ENCODE measurements at regions not wholly inside any gene's neighbourhood (a gene's known extent, or its start where the extent isn't known, plus 50 kb on each side); places are given as distances from the start of the nearest gene placed in this dataset.
"Not testable (repeated sequence)": the region's sequence is repeated elsewhere in the genome, so short reads cannot be mapped to it uniquely, and the experiment has no call there.

DNA sequence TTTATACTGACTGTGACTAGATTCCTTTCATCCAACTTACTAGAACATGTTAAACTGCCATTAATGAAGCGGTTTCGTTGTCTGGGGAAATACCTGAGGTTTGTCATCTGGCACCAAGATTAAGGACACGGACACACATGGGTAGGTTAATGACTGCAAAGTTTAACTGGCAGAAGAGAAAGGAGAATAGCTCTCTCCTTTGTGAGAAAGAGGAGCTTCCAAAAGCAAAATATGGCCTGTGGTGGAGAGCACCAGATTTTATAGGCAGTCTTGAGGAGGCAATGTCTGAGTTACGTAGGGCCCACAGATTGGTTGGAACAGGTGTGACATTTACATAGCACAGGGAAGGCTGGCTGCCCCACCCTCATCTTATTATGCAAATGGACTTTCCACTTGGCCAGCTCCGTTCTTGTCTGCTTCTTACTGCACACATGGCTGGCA lies 1193.0 kb upstream of the CELF2 start:
- peak; percentile 64 for DNase-seq (ENCODE audit: low read depth, low spot score)

DNA sequence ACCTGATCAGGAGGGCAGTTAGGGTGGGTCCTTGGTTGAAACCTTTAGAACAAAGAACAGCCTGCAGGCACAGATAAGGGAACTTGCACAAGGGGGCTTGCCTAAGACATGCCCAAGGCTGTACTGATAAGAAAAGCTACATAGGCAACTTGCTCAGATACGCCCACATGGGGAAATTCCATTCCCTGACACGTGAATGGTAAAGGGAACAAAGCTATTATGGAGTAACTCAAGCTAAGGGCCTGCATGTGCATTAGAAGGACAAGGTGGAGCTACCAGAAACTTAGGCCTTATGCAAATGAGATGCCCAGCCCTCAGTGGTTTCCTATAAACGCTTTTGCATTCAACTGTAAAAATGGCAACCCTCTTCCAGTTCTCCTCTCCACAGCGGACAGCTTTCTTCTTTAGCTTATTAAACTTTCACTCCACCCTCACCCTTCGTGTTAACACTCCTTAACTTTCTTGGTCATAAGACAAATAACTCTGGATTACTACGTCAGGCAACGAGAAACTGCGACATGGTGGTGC lies 1192.1 kb upstream of the CELF2 start:
- DNase-seq (ENCODE audit: low read depth, low spot score), result peak; percentile 86

DNA sequence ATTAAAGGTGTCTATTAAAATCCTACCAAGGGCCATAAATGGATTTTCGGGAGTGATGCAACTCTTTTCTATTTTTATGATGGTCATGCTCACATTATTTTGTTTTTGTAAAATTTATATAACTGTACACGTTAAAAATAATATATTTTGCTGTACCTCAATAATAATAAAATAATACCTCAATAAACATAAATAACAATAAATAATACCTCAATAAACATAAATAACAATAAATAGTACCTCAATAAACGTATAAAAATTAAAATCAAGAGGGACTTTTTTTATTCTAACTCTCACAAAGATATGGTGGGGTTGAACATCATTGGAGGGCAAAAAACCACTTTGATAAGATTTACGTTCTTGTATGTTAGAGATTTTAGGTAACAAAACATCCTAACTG lies 1189.6 kb upstream of the CELF2 start:
- no peak for DNase-seq (ENCODE audit: low read depth, low spot score)

DNA sequence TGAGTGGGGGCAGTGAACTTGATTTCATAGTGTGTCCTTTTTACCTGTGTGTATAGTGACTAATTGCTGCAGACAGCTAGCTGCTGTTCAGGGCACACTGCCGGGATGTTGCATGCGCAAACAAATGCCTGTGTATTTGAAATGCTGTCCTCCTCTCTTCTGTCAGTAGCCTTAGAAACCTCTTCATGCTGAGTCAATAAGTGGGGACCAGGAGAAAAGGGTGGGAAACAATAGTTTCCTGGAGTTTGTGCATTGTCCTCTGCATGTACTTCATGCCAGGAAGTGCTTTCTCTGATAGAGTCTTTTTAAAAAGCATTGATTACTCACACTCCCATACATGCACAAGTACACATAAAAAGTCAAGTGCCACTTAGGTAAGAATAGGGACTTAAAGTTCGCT lies 1183.7 kb upstream of the CELF2 start:
- no peak for DNase-seq (ENCODE audit: low read depth, low spot score)

DNA sequence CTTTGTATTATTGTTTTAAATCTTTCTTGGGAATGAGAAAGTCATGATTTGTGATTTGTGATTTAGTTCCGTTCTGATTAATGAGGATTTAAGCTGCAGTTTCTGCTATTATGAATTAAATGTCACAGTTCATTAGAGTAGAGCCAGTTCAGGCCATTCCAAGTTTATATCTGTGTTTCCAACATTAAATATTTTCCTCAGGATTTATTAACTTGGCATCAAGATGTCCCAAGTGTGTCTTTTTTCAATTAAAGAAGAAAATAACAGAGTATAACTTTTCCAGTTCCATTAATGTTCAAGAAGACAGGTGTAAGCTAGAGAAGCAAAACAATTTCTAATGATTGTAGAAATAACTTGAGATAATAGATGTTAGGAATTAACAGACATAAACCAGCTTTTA lies 1183.2 kb upstream of the CELF2 start:
- DNase-seq (ENCODE audit: low read depth, low spot score), result no peak

DNA sequence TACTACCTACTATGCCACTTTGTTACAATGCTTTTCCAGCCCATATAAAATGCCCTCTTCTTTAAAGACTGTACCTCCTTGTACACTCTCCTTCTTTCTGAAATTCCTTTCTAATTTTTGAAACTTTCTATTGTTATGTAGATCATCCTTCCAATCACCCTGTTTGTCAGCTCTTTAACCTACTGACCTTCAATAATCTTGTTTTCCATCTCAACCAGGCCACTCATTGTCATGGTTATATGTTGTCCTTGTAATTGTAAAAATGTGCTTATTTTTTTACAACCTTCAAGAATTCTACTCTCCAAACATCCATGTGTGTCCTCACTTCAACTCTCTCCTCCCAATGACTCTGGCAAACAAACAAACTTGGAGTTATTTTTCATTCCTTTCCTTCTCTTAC lies 1172.6 kb upstream of the CELF2 start:
- DNase-seq (ENCODE audit: low read depth, low spot score), result no peak

DNA sequence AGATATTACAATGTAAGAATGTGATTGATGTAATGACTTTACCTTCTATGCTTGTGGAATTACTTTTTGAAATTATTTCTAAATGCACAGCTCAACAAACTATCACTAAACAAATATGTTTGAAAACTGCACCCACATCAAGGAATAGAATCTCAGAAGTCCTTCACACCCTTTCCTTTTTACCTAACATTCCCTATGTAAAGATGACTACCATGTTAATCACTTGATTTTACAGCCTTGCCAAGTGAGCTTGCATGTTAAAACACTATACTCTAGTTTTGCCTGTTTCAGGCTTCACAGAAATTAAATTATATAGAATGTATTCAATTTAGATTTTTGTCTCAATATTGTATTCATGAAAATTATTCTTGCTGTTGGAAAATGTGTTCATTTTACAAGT lies 1169.4 kb upstream of the CELF2 start:
- DNase-seq (ENCODE audit: low read depth, low spot score), result no peak

DNA sequence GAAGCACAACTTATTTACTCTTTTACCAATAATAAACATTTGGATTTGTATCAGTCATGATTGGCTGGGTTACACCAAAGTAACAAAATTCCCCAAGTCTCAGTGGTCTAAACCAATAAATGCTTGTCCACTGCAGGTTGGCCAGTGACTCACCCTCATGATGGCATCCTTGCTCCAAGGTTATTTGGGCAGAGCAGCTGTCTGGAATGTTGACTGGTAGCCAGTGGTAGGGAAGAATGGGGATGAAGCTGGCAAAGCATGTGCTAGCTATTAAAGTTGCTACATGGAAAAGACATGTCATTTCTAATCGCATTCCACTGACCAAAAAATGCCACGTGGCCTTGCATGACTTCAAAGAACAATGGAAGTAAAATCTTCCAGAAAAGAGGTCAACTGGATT lies 1168.7 kb upstream of the CELF2 start:
- DNase-seq (ENCODE audit: low read depth, low spot score), result no peak

DNA sequence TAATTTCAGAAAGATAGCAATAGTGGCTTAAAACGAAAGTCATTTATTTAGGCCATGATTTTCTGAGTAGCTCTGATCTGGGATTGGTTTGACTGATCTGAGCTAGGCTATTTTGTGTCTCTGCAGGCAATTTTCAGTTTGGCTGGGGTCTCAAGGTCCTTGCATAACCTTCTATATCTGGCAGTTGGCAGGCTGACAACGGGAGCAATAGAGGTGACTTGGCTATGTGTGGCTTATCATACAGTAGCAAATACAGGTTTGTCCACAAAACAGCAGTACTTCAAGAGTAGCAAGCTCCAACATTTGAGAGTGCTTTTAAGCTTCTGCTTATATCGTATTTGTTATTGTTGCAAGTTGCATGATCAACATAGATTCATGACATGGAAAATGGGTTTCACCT lies 1167.3 kb upstream of the CELF2 start:
- DNase-seq (ENCODE audit: low read depth, low spot score), result no peak

DNA sequence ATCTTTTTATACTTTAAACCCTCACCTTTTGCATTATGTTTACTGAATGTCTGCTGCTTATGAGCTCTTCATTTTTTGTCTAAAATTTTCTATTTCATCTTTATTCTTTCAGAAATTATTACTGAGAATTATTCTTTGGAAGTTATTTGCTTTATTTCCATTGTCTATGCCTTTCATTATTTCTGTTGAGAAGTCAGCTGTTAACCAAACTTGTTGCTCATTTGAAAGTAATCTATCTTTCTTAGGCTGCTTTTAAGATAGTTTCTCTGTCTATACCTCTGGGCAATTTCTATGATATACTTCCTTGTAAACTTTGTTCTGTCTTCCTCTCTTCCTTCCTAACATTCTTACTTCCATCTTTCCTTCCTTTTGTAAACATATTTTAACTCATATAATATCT lies 1165.9 kb upstream of the CELF2 start:
- DNase-seq (ENCODE audit: low read depth, low spot score), result no peak

DNA sequence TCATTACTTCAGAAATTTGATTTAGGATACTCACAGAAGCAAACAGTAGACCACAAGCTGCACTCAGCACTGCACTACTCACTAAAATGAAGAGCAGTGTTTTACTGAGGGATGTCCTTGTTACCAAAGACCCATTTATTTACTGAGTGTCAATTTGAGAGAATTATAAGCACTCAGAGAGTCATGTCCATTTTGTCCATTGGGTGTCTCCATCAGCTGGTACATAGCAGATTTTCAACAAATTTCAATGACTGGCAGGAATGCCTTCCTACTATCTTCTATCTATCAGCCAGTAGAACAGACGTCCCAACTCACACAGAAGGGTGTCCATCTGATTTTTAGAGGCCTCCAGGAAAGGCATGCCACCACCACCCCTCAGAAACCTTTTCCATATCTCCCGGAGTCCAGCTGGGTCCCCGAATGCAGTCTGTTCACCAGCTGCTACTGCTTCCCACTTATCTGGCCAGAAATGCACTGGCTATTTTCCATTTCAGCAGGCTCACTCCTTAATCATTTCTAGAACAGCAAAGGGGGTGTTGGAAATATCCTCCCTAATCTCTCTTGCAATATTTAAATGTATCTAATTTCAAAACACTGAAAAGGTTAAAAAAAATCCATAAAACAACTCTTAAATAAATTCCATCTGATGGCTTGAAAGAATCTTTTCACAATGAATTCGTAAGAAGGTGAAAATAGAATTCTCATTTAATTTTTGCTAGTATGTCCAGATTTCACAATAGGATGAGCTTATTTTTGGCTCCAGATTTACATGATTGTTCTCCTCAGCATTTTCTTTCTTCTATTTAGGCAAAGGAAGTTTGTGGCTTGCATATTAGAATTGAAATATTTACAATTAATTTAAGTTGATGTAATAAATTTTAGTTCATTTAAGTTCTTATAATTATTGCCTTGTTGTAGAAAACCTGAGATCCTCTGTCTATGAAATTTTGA lies 1164.0 kb upstream of the CELF2 start:
- DNase-seq (ENCODE audit: low read depth, low spot score), result no peak

DNA sequence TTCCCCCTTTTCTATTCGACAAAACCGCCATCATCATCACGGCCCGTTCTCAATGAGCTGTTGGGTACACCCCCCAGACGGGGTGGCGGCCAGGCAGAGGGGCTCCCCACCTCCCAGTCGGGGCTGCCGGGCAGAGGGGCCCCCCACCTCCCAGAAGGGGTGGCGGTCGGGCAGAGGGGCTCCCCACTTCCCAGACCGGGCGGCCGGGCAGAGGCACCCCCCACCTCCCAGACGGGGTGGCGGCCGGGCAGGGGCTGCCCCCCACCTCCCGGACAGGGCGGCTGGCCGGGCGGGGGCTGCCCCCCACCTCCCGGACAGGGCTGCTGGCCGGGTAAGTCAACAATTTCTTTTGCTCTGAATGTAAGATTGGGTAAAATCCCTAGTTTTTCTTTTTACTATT lies 1162.2 kb upstream of the CELF2 start:
- DNase-seq (ENCODE audit: low read depth, low spot score), result not testable (repeated sequence)

DNA sequence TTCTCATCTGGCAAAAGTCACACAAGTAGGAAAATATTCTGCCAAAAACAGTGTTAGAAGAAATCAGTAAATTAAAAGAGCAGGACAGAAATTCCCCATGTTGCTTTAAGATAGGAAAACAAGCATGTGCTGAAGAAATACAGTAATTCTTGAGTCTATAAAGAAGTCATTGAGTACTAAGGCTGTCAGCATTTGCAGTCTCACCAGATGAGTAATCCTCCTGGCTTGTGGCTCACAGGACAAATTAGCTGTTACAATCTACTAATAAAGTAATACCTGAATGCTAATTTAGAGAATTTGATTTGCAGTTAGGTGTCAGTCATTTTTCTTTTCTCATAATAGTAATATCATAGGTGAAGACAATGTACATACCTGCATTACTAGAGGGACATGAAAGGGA lies 1158.9 kb upstream of the CELF2 start:
- DNase-seq (ENCODE audit: low read depth, low spot score), result no peak

DNA sequence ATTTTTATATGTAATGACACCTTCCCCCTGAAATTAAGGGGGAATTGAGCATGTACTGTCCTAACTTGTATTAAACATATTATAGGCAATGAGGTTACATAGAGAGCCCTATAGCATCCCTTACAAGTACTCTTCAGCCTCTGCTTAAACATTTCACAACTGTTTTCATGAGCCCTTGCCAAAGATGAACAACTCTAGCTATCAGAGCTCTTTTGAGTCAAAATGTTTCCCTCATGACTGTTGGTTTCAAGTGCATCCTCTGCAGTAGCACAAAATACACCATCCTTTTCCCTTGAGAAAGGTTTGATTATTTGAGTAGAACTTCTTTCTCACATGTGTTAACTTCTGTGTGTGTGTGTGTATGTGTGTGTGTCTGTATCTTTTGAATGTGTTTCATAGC lies 1157.6 kb upstream of the CELF2 start:
- no peak for DNase-seq (ENCODE audit: low read depth, low spot score)

DNA sequence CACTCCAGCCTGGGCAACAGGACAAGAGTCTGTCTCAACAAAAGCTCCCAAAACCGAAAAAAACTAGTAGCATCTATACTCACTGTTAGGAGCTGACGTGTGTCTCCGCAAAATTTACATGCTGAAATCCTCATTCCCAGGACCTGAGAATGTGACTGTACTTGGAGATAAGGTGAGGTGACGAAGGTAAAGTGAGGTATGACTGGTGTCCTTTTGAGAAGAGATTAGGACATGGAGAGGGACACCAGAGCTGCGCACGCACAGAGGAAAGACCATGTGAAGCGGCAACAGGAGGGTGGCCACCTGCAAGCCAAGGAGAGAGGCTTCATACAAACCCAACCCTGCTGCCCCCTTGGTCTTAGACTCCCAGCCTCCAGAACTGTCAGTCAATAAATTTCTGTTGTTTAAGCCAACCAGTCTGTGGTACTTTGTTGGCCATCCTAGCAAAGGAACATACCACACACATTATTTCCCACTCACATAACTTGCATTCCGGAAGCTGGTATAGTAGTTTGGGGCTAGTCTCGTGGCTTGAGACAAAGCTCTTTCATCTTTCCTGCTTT lies 1154.0 kb upstream of the CELF2 start:
- DNase-seq (ENCODE audit: low read depth, low spot score), result no peak

DNA sequence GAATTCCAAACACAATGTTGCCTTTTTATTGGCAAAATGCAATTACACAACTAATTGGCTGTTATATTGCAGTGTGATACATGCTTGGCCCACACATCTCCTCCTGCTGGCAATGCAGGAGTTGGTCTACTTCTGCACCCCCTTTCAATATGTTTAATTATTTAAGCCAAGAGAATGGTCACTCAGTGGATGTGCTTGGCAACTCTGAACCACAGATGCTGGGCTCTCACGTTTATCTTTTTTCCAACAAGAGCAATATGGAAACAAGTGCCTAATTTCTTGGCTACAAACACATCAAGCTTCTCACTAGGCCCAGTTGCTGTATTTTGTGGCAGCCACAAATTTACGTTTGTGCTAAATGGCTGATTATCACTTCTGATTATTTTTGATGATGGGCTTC lies 1149.2 kb upstream of the CELF2 start:
- no peak for DNase-seq (ENCODE audit: low read depth, low spot score)

DNA sequence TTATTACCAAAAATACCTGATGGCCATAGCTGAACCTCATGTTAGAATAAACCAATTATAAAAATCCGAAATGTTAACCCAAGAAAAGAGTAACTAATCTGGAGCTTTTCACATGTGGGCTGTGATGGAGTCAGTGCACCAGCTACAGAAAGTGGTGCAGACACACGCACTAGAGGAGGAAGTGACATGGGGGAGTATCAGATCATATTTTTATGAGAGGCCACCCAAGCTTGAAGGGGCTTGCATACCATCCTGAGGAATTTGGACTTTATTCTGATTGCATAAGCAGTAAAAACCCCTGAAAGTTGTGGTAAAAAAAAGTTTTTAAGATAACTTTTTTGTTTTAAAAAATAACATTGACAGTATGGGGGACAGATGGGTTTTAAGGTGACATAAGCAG lies 1148.5 kb upstream of the CELF2 start:
- no peak for DNase-seq (ENCODE audit: low read depth, low spot score)

DNA sequence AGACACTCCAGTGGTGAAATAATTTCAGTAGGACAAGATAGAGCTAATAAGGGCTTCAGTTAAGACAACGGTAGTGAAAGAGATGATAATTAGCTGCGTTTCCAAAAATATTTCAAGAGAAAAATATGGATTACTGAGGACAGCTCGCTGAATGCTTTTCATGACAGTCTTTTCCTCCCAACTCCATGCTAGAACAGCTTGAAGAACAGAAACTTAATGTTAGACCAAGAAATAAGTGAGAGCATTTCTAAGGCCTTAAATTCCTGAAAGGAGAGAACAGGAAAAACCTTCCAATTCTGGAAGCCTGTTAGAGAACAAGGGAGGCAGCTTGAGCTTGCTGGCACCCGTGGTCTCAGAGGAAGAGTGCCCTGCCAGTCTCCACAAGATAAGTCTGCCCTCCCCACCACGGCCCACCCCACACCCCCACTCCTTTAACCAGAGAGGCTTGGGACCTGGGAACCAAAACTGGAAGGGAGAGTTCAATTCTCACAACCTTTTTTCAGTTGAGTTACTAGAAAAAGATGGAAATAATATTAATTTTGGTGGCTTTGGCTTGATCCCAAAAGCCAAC lies 1148.0 kb upstream of the CELF2 start:
- no peak for DNase-seq (ENCODE audit: low read depth, low spot score)

DNA sequence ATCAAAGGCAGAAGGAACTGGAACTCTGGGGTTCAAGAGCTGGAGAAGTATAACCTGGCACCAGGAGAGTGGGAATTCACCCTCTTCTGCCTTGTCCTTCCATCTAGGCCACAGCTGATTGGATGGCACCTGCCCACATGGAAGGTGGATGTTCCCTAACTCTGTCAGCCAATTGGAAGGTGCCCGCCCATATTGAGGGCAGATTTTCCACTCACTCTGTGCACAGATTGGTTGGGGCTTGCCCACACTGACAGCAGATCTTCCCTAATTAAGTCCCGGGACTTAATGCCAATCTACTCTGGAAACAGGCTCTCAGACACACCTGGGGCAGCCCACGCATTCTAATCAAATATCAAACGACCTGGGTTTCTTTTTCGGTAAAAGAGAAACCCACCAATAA lies 1142.3 kb upstream of the CELF2 start:
- no peak for DNase-seq (ENCODE audit: low read depth, low spot score)

DNA sequence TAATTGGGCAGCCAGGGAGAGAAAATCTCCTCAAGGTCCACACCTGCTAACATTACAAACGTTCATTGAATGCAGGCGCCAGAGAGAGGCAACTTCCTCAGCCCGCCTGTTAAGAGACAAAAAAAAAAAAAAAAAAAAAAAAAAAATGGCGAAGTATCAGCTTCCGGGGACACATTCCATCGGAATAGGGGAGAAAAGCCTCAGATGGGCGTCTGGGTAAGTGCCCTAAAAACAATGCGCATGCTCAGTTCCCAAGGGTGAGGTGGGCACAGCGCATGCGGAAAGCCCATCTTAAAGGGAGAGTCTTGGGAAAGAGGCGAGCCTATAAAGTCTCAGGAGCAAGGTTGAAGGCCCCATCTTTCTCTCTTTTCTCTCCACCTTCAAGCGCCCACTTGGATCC lies 1139.7 kb upstream of the CELF2 start:
- DNase-seq (ENCODE audit: low read depth, low spot score), result no peak

DNA sequence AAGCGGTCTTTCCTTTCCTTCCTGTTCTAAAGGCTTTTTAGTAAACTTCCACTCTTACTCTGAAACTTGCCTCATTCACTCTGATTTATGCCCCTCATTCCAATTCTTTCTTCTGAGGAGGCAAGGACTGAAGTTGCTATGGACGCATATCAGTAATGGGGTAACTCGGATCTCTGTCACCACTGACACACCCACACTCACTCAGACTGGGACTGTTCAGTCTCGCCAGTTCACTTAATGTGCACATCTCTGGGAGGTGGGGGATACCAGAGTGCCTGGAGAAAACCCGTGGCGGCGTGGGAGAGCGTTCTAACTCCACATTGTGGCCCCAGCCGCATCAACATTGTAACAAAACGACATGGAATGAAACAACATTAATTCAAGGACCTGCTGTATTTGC lies 1139.3 kb upstream of the CELF2 start:
- no peak for DNase-seq (ENCODE audit: low read depth, low spot score)

DNA sequence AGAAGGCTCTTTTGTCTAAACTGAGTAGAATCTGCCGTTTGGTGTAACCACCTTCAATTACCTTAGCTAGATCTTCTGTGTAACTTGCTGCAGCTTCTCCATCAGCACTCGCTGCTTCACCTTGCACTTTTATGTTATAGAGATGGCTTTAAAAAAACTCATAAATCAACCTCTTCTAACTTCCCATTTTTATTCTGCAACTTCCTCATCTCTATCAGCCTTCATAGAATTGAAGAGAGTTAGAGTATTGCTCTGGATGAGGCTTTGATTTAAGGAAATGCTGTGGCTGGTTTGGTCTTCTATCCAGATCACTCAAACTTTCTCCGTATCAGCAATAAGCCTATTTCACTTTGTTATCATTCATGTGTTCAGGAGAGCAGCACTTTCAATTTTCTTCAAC lies 1131.9 kb upstream of the CELF2 start:
- DNase-seq (ENCODE audit: low read depth, low spot score), result no peak

DNA sequence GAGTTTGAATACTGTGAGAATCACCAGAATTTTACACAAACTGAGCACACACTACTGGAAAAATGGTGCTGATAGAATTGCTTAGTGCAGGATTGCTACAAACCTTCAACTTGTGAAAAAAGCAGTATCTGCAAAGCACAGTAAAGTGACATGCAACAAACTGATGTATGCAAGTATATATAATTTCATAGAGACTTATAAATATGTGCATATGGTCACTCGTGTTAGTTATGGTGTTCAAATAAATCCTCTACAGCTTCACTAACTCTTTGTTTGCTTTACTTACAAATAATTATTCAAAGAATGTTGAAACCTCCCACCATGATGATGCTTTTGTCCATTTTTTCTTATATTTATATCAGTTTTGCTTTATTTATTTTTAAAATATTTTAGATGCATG lies 1130.9 kb upstream of the CELF2 start:
- DNase-seq (ENCODE audit: low read depth, low spot score), result no peak
